ENCODE measurements at regions not wholly inside any gene's neighbourhood (a gene's known extent, or its start where the extent isn't known, plus 50 kb on each side); places are given as distances from the start of the nearest gene placed in this dataset.

- no peaks in the 10 kb centered on the region for H3K4me1 ChIP-seq (ENCODE audit: control insufficient read depth in 1 of 2, insufficient read depth in 1 of 2, low read depth in 1 of 2, low read length in 1 of 2)
- no peaks in the 10 kb centered on the region for H3K9me3 ChIP-seq
- H3K27ac ChIP-seq, result no peak overlapping the region
- H3K4me3 ChIP-seq (ENCODE audit: low read depth in 1 of 2, low read length in 1 of 2), result no peak overlapping the region
- no peaks in the 10 kb centered on the region for H3K36me3 ChIP-seq
- H3K27me3 ChIP-seq, result peaks cover 100% of the 10 kb centered on the region
- TF ChIP-seq CTCF (IDR thresholded peaks at IDR 0.05), result no peak
Observed at GRCh38 chr1:30809514-30810263, 52.1 kb upstream of the LAPTM5 start.

GRCh38 chr1:30808067-30808662, 50.6 kb upstream of the LAPTM5 start:
- H3K4me3 ChIP-seq (ENCODE audit: low read depth in 1 of 2, low read length in 1 of 2), result no peak overlapping the region
- no peak overlapping the region for H3K27ac ChIP-seq
- no peaks in the 10 kb centered on the region for H3K9me3 ChIP-seq
- no peaks in the 10 kb centered on the region for H3K4me1 ChIP-seq (ENCODE audit: control insufficient read depth in 1 of 2, insufficient read depth in 1 of 2, low read depth in 1 of 2, low read length in 1 of 2)
- no peak for TF ChIP-seq CTCF (IDR thresholded peaks at IDR 0.05)
- no peaks in the 10 kb centered on the region for H3K36me3 ChIP-seq
- peaks cover 100% of the 10 kb centered on the region for H3K27me3 ChIP-seq

- Histone ChIP-seq H3K36me3 (no peaks in the 10 kb centered on the region), H3K27ac (no peak overlapping the region), H3K4me1 (ENCODE audit: control insufficient read depth in 1 of 2, insufficient read depth in 1 of 2, low read depth in 1 of 2, low read length in 1 of 2) (no peaks in the 10 kb centered on the region), H3K27me3 (peaks cover 100% of the 10 kb centered on the region), H3K4me3 (ENCODE audit: low read depth in 1 of 2, low read length in 1 of 2) (no peak overlapping the region), H3K9me3 (no peaks in the 10 kb centered on the region)
- no peak for TF ChIP-seq CTCF (IDR thresholded peaks at IDR 0.05)
Observed at GRCh38 chr1:30807318-30808066, 49.9 kb upstream of the LAPTM5 start.
